ENCODE measurements at regions not wholly inside any gene's neighbourhood (a gene's known extent, or its start where the extent isn't known, plus 50 kb on each side); places are given as distances from the start of the nearest gene placed in this dataset.

DNA sequence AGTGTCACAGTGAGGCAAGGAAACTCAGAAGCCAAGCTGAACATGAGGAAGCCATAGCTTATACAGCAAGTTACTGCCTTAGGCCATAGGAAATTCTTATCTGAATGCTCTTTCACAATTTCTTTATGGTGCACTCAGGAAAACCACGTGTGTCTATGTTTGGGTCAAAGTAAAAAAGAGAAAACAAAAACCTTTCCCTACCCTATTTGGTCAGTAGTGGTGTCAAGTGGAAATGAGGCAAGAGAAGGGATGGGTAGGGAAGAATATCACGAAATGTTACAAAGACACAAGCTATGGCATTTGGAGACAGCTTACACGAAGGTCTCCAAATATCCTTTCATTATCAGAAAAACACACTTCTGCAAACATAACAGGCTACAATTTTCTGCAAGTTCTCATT lies 83.4 kb upstream of the INPP4B start:
- no peaks in the 10 kb centered on the region for H3K36me3 ChIP-seq (ENCODE audit: control insufficient read depth in 1 of 2, insufficient read depth in 2 of 2, low read length in 2 of 2)
- H3K4me3 ChIP-seq (ENCODE audit: low read depth in 1 of 2, low read length in 2 of 2): no peak overlapping the region
- no peak overlapping the region for H3K27ac ChIP-seq (ENCODE audit: low read length)
- H3K27me3 ChIP-seq (ENCODE audit: low read depth, low read length): no peaks in the 10 kb centered on the region
- H3K9me3 ChIP-seq (ENCODE audit: control insufficient read depth in 1 of 2, low read length in 2 of 2): no peaks in the 10 kb centered on the region
- H3K4me1 ChIP-seq (ENCODE audit: control insufficient read depth in 1 of 2, insufficient read depth in 2 of 2, low read length in 2 of 2): peaks cover 0 to 18% of the 10 kb centered on the region in 2 donors

DNA sequence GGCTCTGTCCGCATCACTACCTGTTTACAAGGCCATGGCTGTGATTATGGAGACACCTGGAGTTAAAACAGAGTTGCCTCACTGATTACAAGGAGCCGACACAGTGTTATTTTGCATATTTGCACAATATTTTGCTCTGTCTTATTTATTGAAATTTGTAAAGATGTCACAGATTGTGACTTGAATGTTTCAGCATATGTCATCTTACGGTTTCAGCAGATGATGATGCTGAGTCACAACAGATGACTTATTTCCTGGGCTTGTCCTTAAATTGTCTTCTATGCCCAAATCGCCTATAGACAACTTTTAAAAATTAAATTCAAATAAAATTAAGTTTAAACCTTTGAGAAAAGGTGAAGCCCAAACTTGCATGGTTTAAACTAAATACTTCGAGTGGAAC lies 87.1 kb upstream of the INPP4B start:
- peaks cover 0 to 4% of the 10 kb centered on the region in 2 donors for H3K4me1 ChIP-seq (ENCODE audit: control insufficient read depth in 1 of 2, insufficient read depth in 2 of 2, low read length in 2 of 2)
- H3K9me3 ChIP-seq (ENCODE audit: control insufficient read depth in 1 of 2, low read length in 2 of 2): no peaks in the 10 kb centered on the region
- no peaks in the 10 kb centered on the region for H3K27me3 ChIP-seq (ENCODE audit: low read depth, low read length)
- no peak overlapping the region for H3K27ac ChIP-seq (ENCODE audit: low read length)
- H3K4me3 ChIP-seq (ENCODE audit: low read depth in 1 of 2, low read length in 2 of 2): no peak overlapping the region
- H3K36me3 ChIP-seq (ENCODE audit: control insufficient read depth in 1 of 2, insufficient read depth in 2 of 2, low read length in 2 of 2): no peaks in the 10 kb centered on the region

GRCh38 chr4:142940425-142941330 lies 94.6 kb upstream of the INPP4B start:
- no peak overlapping the region for H3K4me3 ChIP-seq (ENCODE audit: low read depth in 1 of 2, low read length in 2 of 2)
- H3K27ac ChIP-seq (ENCODE audit: low read length): no peak overlapping the region
- peaks cover 0 to 8% of the 10 kb centered on the region in 2 donors for H3K4me1 ChIP-seq (ENCODE audit: control insufficient read depth in 1 of 2, insufficient read depth in 2 of 2, low read length in 2 of 2)
- H3K9me3 ChIP-seq (ENCODE audit: control insufficient read depth in 1 of 2, low read length in 2 of 2): no peaks in the 10 kb centered on the region
- no peaks in the 10 kb centered on the region for H3K27me3 ChIP-seq (ENCODE audit: low read depth, low read length)
- no peaks in the 10 kb centered on the region for H3K36me3 ChIP-seq (ENCODE audit: control insufficient read depth in 1 of 2, insufficient read depth in 2 of 2, low read length in 2 of 2)

- no peaks in the 10 kb centered on the region for H3K36me3 ChIP-seq (ENCODE audit: control insufficient read depth in 1 of 2, insufficient read depth in 2 of 2, low read length in 2 of 2)
- no peak overlapping the region for H3K27ac ChIP-seq (ENCODE audit: low read length)
- H3K4me3 ChIP-seq (ENCODE audit: low read depth in 1 of 2, low read length in 2 of 2): no peak overlapping the region
- peaks cover 0 to 12% of the 10 kb centered on the region in 2 donors for H3K9me3 ChIP-seq (ENCODE audit: control insufficient read depth in 1 of 2, low read length in 2 of 2)
- peaks cover 0 to 4% of the 10 kb centered on the region in 2 donors for H3K4me1 ChIP-seq (ENCODE audit: control insufficient read depth in 1 of 2, insufficient read depth in 2 of 2, low read length in 2 of 2)
- no peaks in the 10 kb centered on the region for H3K27me3 ChIP-seq (ENCODE audit: low read depth, low read length)
Measured at GRCh38 chr4:142944565-142944964, 98.5 kb upstream of the INPP4B start.

- Histone ChIP-seq H3K36me3 (ENCODE audit: control insufficient read depth in 1 of 2, insufficient read depth in 2 of 2, low read length in 2 of 2) (no peaks in the 10 kb centered on the region), H3K27me3 (ENCODE audit: low read depth, low read length) (no peaks in the 10 kb centered on the region), H3K27ac (ENCODE audit: low read length) (no peak overlapping the region), H3K9me3 (ENCODE audit: control insufficient read depth in 1 of 2, low read length in 2 of 2) (peaks cover 3 to 6% of the 10 kb centered on the region in 2 donors), H3K4me1 (ENCODE audit: control insufficient read depth in 1 of 2, insufficient read depth in 2 of 2, low read length in 2 of 2) (no peaks in the 10 kb centered on the region), H3K4me3 (ENCODE audit: low read depth in 1 of 2, low read length in 2 of 2) (no peak overlapping the region)
Measured at GRCh38 chr4:142952821-142953580, 106.9 kb upstream of the INPP4B start.

DNA sequence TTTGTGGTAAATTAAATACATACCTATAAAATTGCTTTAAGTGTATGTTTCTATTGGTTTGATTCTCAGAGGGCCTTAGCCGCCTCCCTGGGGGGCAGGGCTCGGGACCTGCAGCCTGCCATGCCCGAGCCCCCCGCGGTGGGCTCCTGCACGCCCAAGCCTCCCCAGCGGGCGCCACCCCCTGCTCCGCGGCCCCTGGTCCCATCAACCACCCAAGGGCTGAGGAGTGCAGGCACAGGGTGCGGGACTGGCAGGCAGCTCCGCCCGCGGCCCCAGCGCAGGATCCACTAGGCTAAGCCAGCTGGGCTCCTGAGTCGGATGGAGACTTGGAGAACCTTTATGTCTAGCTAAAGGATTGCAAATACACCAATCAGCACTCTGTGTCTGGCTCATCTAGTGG lies 108.3 kb upstream of the INPP4B start:
- H3K4me1 ChIP-seq (ENCODE audit: control insufficient read depth in 1 of 2, insufficient read depth in 2 of 2, low read length in 2 of 2): no peaks in the 10 kb centered on the region
- H3K27me3 ChIP-seq (ENCODE audit: low read depth, low read length): no peaks in the 10 kb centered on the region
- no peak overlapping the region for H3K27ac ChIP-seq (ENCODE audit: low read length)
- H3K36me3 ChIP-seq (ENCODE audit: control insufficient read depth in 1 of 2, insufficient read depth in 2 of 2, low read length in 2 of 2): no peaks in the 10 kb centered on the region
- peaks cover 3 to 4% of the 10 kb centered on the region in 2 donors for H3K9me3 ChIP-seq (ENCODE audit: control insufficient read depth in 1 of 2, low read length in 2 of 2)
- no peak overlapping the region for H3K4me3 ChIP-seq (ENCODE audit: low read depth in 1 of 2, low read length in 2 of 2)

- H3K36me3 ChIP-seq (ENCODE audit: control insufficient read depth in 1 of 2, insufficient read depth in 2 of 2, low read length in 2 of 2): no peaks in the 10 kb centered on the region
- peaks cover 0 to 6% of the 10 kb centered on the region in 2 donors for H3K4me1 ChIP-seq (ENCODE audit: control insufficient read depth in 1 of 2, insufficient read depth in 2 of 2, low read length in 2 of 2)
- no peak overlapping the region for H3K4me3 ChIP-seq (ENCODE audit: low read depth in 1 of 2, low read length in 2 of 2)
- no peak overlapping the region for H3K27ac ChIP-seq (ENCODE audit: low read length)
- H3K27me3 ChIP-seq (ENCODE audit: low read depth, low read length): no peaks in the 10 kb centered on the region
- peaks cover 3 to 4% of the 10 kb centered on the region in 2 donors for H3K9me3 ChIP-seq (ENCODE audit: control insufficient read depth in 1 of 2, low read length in 2 of 2)
Measured at GRCh38 chr4:142955501-142955900, 109.4 kb upstream of the INPP4B start.

GRCh38 chr4:142959173-142959572 lies 113.1 kb upstream of the INPP4B start:
- Histone ChIP-seq H3K27me3 (ENCODE audit: low read depth, low read length) (no peaks in the 10 kb centered on the region), H3K4me1 (ENCODE audit: control insufficient read depth in 1 of 2, insufficient read depth in 2 of 2, low read length in 2 of 2) (peaks cover 7 to 16% of the 10 kb centered on the region in 2 donors), H3K27ac (ENCODE audit: low read length) (no peak overlapping the region), H3K9me3 (ENCODE audit: control insufficient read depth in 1 of 2, low read length in 2 of 2) (peaks cover 3 to 4% of the 10 kb centered on the region in 2 donors), H3K36me3 (ENCODE audit: control insufficient read depth in 1 of 2, insufficient read depth in 2 of 2, low read length in 2 of 2) (no peaks in the 10 kb centered on the region), H3K4me3 (ENCODE audit: low read depth in 1 of 2, low read length in 2 of 2) (no peak overlapping the region)

GRCh38 chr4:142960126-142960525 lies 114.0 kb upstream of the INPP4B start:
- H3K27ac ChIP-seq (ENCODE audit: low read length): no peak overlapping the region
- H3K4me3 ChIP-seq (ENCODE audit: low read depth in 1 of 2, low read length in 2 of 2): no peak overlapping the region
- peaks cover 3 to 4% of the 10 kb centered on the region in 2 donors for H3K9me3 ChIP-seq (ENCODE audit: control insufficient read depth in 1 of 2, low read length in 2 of 2)
- H3K4me1 ChIP-seq (ENCODE audit: control insufficient read depth in 1 of 2, insufficient read depth in 2 of 2, low read length in 2 of 2): peaks cover 7 to 16% of the 10 kb centered on the region in 2 donors
- H3K27me3 ChIP-seq (ENCODE audit: low read depth, low read length): no peaks in the 10 kb centered on the region
- H3K36me3 ChIP-seq (ENCODE audit: control insufficient read depth in 1 of 2, insufficient read depth in 2 of 2, low read length in 2 of 2): no peaks in the 10 kb centered on the region

DNA sequence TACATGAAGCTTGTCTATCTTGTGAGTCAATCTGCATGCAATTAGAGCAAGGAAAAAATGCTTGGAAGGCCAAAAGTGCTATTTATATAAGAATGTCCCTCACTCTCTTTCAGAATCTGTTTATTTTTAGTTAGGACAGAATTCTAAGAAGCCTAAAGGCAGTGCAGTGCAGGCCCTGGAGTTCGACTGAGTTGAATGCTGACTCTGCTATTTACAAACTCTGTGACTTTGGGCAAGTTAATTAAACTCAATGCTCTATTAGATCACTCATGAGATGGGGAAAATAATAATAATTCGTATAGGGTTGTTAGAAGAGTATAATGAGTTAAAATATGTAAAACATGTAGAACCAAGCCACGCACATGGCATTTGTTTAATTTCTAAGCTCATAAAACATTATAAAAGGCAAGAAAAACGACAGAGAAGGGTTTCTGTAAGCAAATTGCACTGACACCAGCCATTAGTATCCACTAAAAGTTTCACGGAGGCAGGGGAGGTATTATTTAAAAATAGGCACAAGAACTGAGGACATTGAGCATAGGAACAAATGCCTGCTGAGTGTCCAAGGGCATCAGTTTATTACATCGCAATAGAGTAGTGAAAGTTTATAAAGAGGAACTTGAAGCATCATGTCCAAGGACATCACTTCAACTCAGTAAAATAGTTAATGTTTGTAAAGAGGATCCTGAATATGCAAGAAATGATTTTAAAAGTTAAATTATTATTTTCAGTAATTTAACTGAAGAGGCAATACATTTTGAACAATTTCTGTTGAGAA lies 115.0 kb upstream of the INPP4B start:
- peaks cover 7 to 16% of the 10 kb centered on the region in 2 donors for H3K4me1 ChIP-seq (ENCODE audit: control insufficient read depth in 1 of 2, insufficient read depth in 2 of 2, low read length in 2 of 2)
- H3K9me3 ChIP-seq (ENCODE audit: control insufficient read depth in 1 of 2, low read length in 2 of 2): no peaks in the 10 kb centered on the region
- no peaks in the 10 kb centered on the region for H3K27me3 ChIP-seq (ENCODE audit: low read depth, low read length)
- H3K36me3 ChIP-seq (ENCODE audit: control insufficient read depth in 1 of 2, insufficient read depth in 2 of 2, low read length in 2 of 2): no peaks in the 10 kb centered on the region
- H3K27ac ChIP-seq (ENCODE audit: low read length): no peak overlapping the region
- H3K4me3 ChIP-seq (ENCODE audit: low read depth in 1 of 2, low read length in 2 of 2): no peak overlapping the region

- no peaks in the 10 kb centered on the region for H3K9me3 ChIP-seq (ENCODE audit: control insufficient read depth in 1 of 2, low read length in 2 of 2)
- H3K36me3 ChIP-seq (ENCODE audit: control insufficient read depth in 1 of 2, insufficient read depth in 2 of 2, low read length in 2 of 2): no peaks in the 10 kb centered on the region
- H3K27ac ChIP-seq (ENCODE audit: low read length): no peak overlapping the region
- H3K4me1 ChIP-seq (ENCODE audit: control insufficient read depth in 1 of 2, insufficient read depth in 2 of 2, low read length in 2 of 2): peaks cover 7 to 16% of the 10 kb centered on the region in 2 donors
- H3K4me3 ChIP-seq (ENCODE audit: low read depth in 1 of 2, low read length in 2 of 2): no peak overlapping the region
- no peaks in the 10 kb centered on the region for H3K27me3 ChIP-seq (ENCODE audit: low read depth, low read length)
Measured at GRCh38 chr4:142961866-142962265, 115.8 kb upstream of the INPP4B start.

Measured in muscle layer of duodenum (tissue), 2 donors.